Kidney (tissue), 13 donors: ENCODE measurements at regions not wholly inside any gene's neighbourhood (a gene's known extent, or its start where the extent isn't known, plus 50 kb on each side); places are given as distances from the start of the nearest gene placed in this dataset.
"Not testable (repeated sequence)": the region's sequence is repeated elsewhere in the genome, so short reads cannot be mapped to it uniquely, and the experiment has no call there.

Experiments used
- DNase-seq, 5 donors: peaks; one replicate each; pipeline ENCODE4 v3.0.0-alpha.2; 2013 to 2020
- FAIRE-seq: peaks from 2 replicates; lab custom pipeline; 2012; peaks lifted over from hg19 to GRCh38; lab: Jason Lieb, UNC
- H3K27ac ChIP-seq, 2 donors: one replicate each; pipeline ENCODE4 v1.7.0; 2013; ENCODE audit warnings: low read depth in 2 of 2, low read length in 2 of 2, inconsistent platforms in 1 of 2
- H3K27me3 ChIP-seq: one replicate; pipeline ENCODE4 v1.7.1; 2013; ENCODE audit warnings: low read length, inconsistent platforms; ENCODE audit not compliant: control insufficient read depth, insufficient read depth
- H3K36me3 ChIP-seq, 3 donors: one replicate each; pipeline versions ENCODE4 v1.7.0 to v1.7.1; 2013; ENCODE audit warnings: low read length in 3 of 3, control low read depth in 1 of 3, inconsistent platforms in 1 of 3; ENCODE audit not compliant: insufficient read depth in 3 of 3, control insufficient read depth in 2 of 3
- H3K4me1 ChIP-seq, 3 donors: one replicate each; pipeline versions ENCODE4 v1.7.0 to v1.7.1; 2013; ENCODE audit warnings: low read length in 3 of 3, inconsistent platforms in 1 of 3, low read depth in 1 of 3; ENCODE audit not compliant: control insufficient read depth in 2 of 3, insufficient read depth in 2 of 3
- H3K4me3 ChIP-seq, 3 donors: one replicate each; pipeline versions ENCODE4 v1.7.0 to v1.8.1; 2013; ENCODE audit warnings: low read length in 3 of 3, control low read depth in 1 of 3, inconsistent platforms in 1 of 3
- H3K9ac ChIP-seq, 3 donors: one replicate each; pipeline versions ENCODE4 v1.7.0 to v1.7.1; 2013; ENCODE audit warnings: low read length in 3 of 3, control low read depth in 1 of 3, inconsistent platforms in 1 of 3
- H3K9me3 ChIP-seq, 3 donors: one replicate each; pipeline versions ENCODE4 v1.7.0 to v1.7.1; 2013; ENCODE audit warnings: low read length in 3 of 3, control low read depth in 1 of 3, inconsistent platforms in 1 of 3; ENCODE audit not compliant: control insufficient read depth in 2 of 3, insufficient read depth in 1 of 3
- CTCF ChIP-seq: IDR thresholded peaks from 3 replicates; pipeline ENCODE4 v1.5.1; 2012; ENCODE audit warnings: mild to moderate bottlenecking, moderate library complexity, borderline replicate concordance; ENCODE audit not compliant: insufficient read depth; ENCODE audit errors: extremely low read depth
- intact Hi-C: fragments of 100-400 bp; cut with DNase I; formaldehyde crosslinking; loops from one replicate; pipeline ENCODE4 v1.11.1; 2022
- donor health status: control.
- donor health status: control.
- donor health status: control.
- donor health status: control.
- donor health status: control.
- donor health status: DM: yes; HTN: yes; CAD: no.
- donor health status: Normal renal cell carcinoma (clear cell type).

- H3K9ac ChIP-seq, H3K36me3 ChIP-seq, H3K27ac ChIP-seq, H3K4me1 ChIP-seq, H3K4me3 ChIP-seq, H3K9me3 ChIP-seq, intact Hi-C loops, H3K27me3 ChIP-seq: not testable (repeated sequence)
- DNase-seq, result peak in 2 of 5 donors; percentile 0 to 2
- peak; percentile 77 for FAIRE-seq
- TF ChIP-seq CTCF, result peak; percentile 23
These were observed 312.7 kb upstream of the COX7C start for GRCh38 chr5:86305050-86305449.

- H3K4me3 ChIP-seq, result no peak overlapping the region
- no peak overlapping the region for H3K27ac ChIP-seq
- no peak for DNase-seq
- no peak for FAIRE-seq
- TF ChIP-seq CTCF, result no peak
- no peak overlapping the region for H3K9ac ChIP-seq
- intact Hi-C loops, result no loop called here
- H3K36me3 ChIP-seq, result no peaks in the 10 kb centered on the region
- no peaks in the 10 kb centered on the region for H3K4me1 ChIP-seq
- H3K27me3 ChIP-seq, result no peaks in the 10 kb centered on the region
- peaks cover 0 to 3% (median 0%) of the 10 kb centered on the region in 3 donors for H3K9me3 ChIP-seq
These were observed 302.8 kb upstream of the COX7C start for GRCh38 chr5:86314951-86315350.

- Histone ChIP-seq H3K36me3 (no peaks in the 10 kb centered on the region), H3K9me3 (no peaks in the 10 kb centered on the region), H3K4me3 (no peak overlapping the region), H3K27me3 (no peaks in the 10 kb centered on the region), H3K4me1 (no peaks in the 10 kb centered on the region), H3K9ac (no peak overlapping the region), H3K27ac (no peak overlapping the region)
- DNase-seq, result no peak
- intact Hi-C loops, result no loop called here
- no peak for TF ChIP-seq CTCF
- FAIRE-seq, result no peak
These were observed 297.5 kb upstream of the COX7C start for GRCh38 chr5:86320266-86320665.

GRCh38 chr5:86329318-86329717, 288.4 kb upstream of the COX7C start:
- intact Hi-C loops, result no loop called here
- DNase-seq, result no peak
- Histone ChIP-seq H3K36me3 (no peaks in the 10 kb centered on the region), H3K27ac (no peak overlapping the region), H3K9ac (no peak overlapping the region), H3K4me1 (no peaks in the 10 kb centered on the region), H3K9me3 (no peaks in the 10 kb centered on the region), H3K27me3 (no peaks in the 10 kb centered on the region), H3K4me3 (no peak overlapping the region)
- no peak for FAIRE-seq
- TF ChIP-seq CTCF, result no peak
